BLaER1 treated with 17β-estradiol and CSF1 and Interleukin-3, amounts not matched to agents 10 nM and 100 nM (cell line): ENCODE measurements at regions not wholly inside any gene's neighbourhood (a gene's known extent, or its start where the extent isn't known, plus 50 kb on each side); places are given as distances from the start of the nearest gene placed in this dataset.
"Not testable (repeated sequence)": the region's sequence is repeated elsewhere in the genome, so short reads cannot be mapped to it uniquely, and the experiment has no call there.

Experiments used
- H3K27ac ChIP-seq, 11 experiments: shearing (Covaris generic); formaldehyde crosslinking; 2 replicates each; pipeline ENCODE4 v1.8.1; 2022
- H3K27me3 ChIP-seq, 11 experiments: shearing (Covaris generic); formaldehyde crosslinking; 2 replicates each; pipeline ENCODE4 v1.8.1; 2022
- H3K36me3 ChIP-seq, 11 experiments: shearing (Covaris generic); formaldehyde crosslinking; 2 replicates each; pipeline ENCODE4 v1.8.1; 2022
- H3K4me1 ChIP-seq, 10 experiments: shearing (Covaris generic); formaldehyde crosslinking; 2 replicates each; pipeline ENCODE4 v1.8.1; 2022
- H3K4me2 ChIP-seq, 11 experiments: shearing (Covaris generic); formaldehyde crosslinking; 2 replicates each; pipeline ENCODE4 v1.8.1; 2022
- H3K4me3 ChIP-seq, 10 experiments: shearing (Covaris generic); formaldehyde crosslinking; 2 replicates each; pipeline ENCODE4 v1.8.1; 2022
- H3K9ac ChIP-seq, 11 experiments: shearing (Covaris generic); formaldehyde crosslinking; 2 replicates each; pipeline ENCODE4 v1.8.1; 2022
- H3K9me3 ChIP-seq, 11 experiments: shearing (Covaris generic); formaldehyde crosslinking; replicated peaks in 1 of 11; 2 replicates each; pipeline ENCODE4 v1.8.1; 2022
- H4K20me1 ChIP-seq, 11 experiments: shearing (Covaris generic); formaldehyde crosslinking; 2 replicates each; pipeline ENCODE4 v1.8.1; 2022
- Cebpa-rat ChIP-seq, 11 experiments: shearing (Covaris generic); IDR thresholded peaks; 2 replicates each; pipeline ENCODE4 v1.8.1; 2022

GRCh38 chr16:86734543-86735460 lies 156.5 kb downstream of the FOXL1 start:
- no peak for TF ChIP-seq Cebpa-rat (IDR thresholded peaks at IDR 0.05)
- peaks cover 0 to 5% (median 0%) of the 10 kb centered on the region in 11 experiments; a peak in 3 of 22 replicates for H3K27me3 ChIP-seq
- H3K36me3 ChIP-seq: no peaks in the 10 kb centered on the region
- H4K20me1 ChIP-seq: no peaks in the 10 kb centered on the region
- no peak overlapping the region for H3K4me3 ChIP-seq
- peaks cover 0 to 23% (median 9%) of the 10 kb centered on the region in 10 experiments; a peak in 15 of 20 replicates for H3K4me1 ChIP-seq
- H3K9ac ChIP-seq: no peak overlapping the region
- no peak overlapping the region for H3K27ac ChIP-seq
- H3K9me3 ChIP-seq: no peaks in the 10 kb centered on the region
- peak overlapping the region in 1 of 11 experiments; percentile 4; a peak in 1 of 22 replicates for H3K4me2 ChIP-seq

DNA sequence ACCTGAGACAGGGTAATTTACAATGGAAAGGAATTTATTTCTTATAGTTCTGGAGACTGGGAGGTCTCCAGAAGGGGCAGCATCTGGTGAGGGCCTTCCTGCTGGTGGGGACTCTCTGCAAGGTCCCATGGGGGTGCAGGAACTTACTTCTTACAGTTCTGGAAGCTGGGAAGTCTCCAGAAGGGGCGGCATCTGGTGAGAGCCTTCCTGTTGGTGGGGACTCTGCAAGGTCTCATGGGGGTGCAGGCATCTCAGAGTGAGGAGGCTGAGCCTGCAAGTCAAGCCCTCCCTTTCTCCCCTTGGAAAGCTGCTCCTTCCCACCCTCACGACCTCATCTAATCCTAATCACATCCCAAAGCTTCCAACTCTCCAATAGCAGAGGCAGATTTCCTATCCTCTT lies 157.4 kb downstream of the FOXL1 start:
- no peaks in the 10 kb centered on the region for H3K9me3 ChIP-seq
- H3K4me3 ChIP-seq: no peak overlapping the region
- H4K20me1 ChIP-seq: no peaks in the 10 kb centered on the region
- H3K4me1 ChIP-seq: peaks cover 3 to 28% (median 19%) of the 10 kb centered on the region in 10 experiments
- TF ChIP-seq Cebpa-rat (IDR thresholded peaks at IDR 0.05): no peak
- no peaks in the 10 kb centered on the region; a peak in 2 of 22 replicates for H3K27me3 ChIP-seq
- no peaks in the 10 kb centered on the region for H3K36me3 ChIP-seq
- H3K9ac ChIP-seq: no peak overlapping the region
- H3K4me2 ChIP-seq: peak overlapping the region in 5 of 11 experiments; percentile 7 to 32 (median 22); a peak in 4 of 22 replicates
- H3K27ac ChIP-seq: no peak overlapping the region

DNA sequence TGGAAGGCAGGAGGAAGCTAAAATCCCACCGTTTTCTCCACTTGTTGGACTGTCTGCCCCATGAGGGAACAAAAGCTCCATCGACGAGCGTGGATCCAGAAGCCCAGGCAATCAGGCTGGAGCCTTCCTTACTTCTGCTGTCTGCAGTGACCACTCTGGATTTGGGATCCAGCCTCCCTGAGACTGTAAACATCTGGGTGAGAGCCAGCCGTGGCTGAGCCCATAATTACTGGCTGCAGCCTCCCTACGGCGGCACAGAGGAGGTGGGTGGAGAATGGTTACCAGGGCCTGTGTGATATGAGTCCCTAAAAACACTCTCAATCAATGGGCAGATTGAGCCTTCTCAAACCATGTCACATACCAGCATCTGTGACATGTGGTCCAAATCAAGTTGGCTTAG lies 158.2 kb downstream of the FOXL1 start:
- Histone ChIP-seq H3K36me3 (no peaks in the 10 kb centered on the region), H3K4me3 (no peak overlapping the region), H3K9me3 (no peaks in the 10 kb centered on the region), H3K27me3 (no peaks in the 10 kb centered on the region; a peak in 1 of 22 replicates), H3K4me1 (peaks cover 11 to 34% (median 26%) of the 10 kb centered on the region in 10 experiments), H4K20me1 (no peaks in the 10 kb centered on the region), H3K9ac (no peak overlapping the region), H3K4me2 (no peak overlapping the region), H3K27ac (no peak overlapping the region)
- TF ChIP-seq Cebpa-rat (IDR thresholded peaks at IDR 0.05): no peak

DNA sequence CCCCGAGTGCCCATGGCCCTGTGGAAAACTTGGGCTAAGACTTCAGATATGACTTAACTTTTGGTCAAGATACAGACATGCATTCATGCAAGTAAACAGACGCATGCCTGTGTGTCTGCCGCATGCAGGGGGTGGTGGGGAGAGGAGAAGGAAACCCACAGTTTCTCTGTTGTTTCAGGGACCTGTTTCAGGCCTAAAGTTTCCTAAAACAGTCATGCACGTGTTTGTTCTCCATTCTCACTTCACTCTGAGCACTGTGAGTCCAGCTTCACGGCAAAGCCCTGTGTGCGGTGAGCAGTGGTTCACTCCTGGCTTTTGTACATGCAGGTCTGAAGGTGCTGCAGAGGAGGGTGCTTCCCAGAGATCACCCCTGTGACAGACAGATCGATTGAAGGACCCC lies 158.7 kb downstream of the FOXL1 start:
- H3K36me3 ChIP-seq: no peaks in the 10 kb centered on the region
- H3K4me3 ChIP-seq: no peak overlapping the region
- no peak overlapping the region for H3K9ac ChIP-seq
- no peak overlapping the region for H3K4me2 ChIP-seq
- no peaks in the 10 kb centered on the region for H4K20me1 ChIP-seq
- H3K27ac ChIP-seq: no peak overlapping the region
- H3K9me3 ChIP-seq: no peaks in the 10 kb centered on the region
- H3K27me3 ChIP-seq: no peaks in the 10 kb centered on the region
- peaks cover 14 to 37% (median 29%) of the 10 kb centered on the region in 10 experiments for H3K4me1 ChIP-seq
- TF ChIP-seq Cebpa-rat (IDR thresholded peaks at IDR 0.05): no peak

DNA sequence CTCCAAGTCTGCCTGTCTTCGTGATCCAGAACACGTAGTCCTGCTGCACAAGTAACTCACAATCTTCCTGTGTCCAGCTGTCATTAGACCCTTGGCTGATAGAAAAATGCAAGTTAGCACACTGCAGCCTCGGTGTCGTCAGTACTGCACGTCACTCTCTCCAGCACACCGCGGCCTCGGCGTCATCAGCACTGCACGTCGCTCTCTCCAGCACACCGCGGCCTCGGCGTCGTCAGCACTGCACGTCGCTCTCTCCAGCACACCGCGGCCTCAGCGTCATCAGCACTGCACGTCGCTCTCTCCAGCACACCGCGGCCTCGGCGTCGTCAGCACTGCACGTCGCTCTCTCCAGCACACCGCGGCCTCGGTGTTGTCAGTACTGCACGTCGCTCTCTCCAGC lies 160.0 kb downstream of the FOXL1 start:
- H3K27ac ChIP-seq: not testable (repeated sequence)

DNA sequence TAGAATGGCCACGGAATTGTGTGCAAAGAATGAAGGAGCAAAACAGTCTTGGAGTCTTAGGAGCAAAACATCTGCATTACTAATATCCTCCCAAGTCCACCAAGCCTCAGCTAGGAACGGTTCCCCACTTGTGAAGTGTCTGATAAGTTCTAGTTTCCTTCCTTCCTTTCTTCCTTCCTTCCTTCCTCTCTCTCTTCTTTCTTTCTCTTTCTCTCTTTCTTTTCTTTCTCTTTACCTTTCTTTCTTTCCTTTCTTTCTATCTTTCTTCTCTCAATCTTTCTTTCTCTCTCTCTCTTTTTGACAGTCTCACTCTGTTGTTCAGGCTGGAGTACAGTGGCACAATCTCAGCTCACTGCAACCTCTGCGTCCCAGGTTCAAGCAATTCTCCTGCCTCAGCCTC lies 160.8 kb downstream of the FOXL1 start:
- no peaks in the 10 kb centered on the region for H3K36me3 ChIP-seq
- peaks cover 14 to 37% (median 29%) of the 10 kb centered on the region in 10 experiments for H3K4me1 ChIP-seq
- no peaks in the 10 kb centered on the region for H3K27me3 ChIP-seq
- no peak for TF ChIP-seq Cebpa-rat (IDR thresholded peaks at IDR 0.05)
- H3K9me3 ChIP-seq: no peaks in the 10 kb centered on the region
- no peak overlapping the region for H3K27ac ChIP-seq
- H3K4me2 ChIP-seq: peak overlapping the region in 8 of 11 experiments; percentile 0 to 85 (median 72); a peak in 12 of 22 replicates
- no peak overlapping the region for H3K9ac ChIP-seq
- no peaks in the 10 kb centered on the region for H4K20me1 ChIP-seq
- H3K4me3 ChIP-seq: no peak overlapping the region

More for the DNA sequence above, 160.0 kb downstream of the FOXL1 start:
- H4K20me1 ChIP-seq, H3K9me3 ChIP-seq, H3K9ac ChIP-seq, H3K36me3 ChIP-seq, H3K27me3 ChIP-seq, H3K4me2 ChIP-seq, H3K4me3 ChIP-seq: not testable (repeated sequence)
- H3K4me1 ChIP-seq: peaks cover 14 to 37% (median 29%) of the 10 kb centered on the region in 10 experiments

DNA sequence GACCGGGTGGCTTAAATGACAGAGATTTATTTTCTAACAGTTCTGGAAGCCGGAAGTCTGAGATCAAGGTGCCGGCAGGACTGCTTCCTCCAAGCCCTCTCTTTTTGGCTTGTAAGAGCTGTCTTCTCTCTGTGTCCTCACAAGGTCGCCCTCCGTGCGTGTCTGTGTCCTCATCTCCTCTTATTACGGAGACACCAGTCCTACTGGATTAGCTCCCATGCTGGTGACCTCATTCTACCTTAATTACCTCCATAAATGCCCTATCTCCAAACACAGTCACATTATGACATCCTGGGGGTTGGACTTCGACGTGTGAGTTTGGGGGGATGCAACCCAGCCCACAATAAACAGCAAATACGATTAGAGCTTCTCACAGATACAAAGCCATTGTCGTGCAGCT lies 161.5 kb downstream of the FOXL1 start:
- Histone ChIP-seq H4K20me1 (no peaks in the 10 kb centered on the region), H3K4me3 (no peak overlapping the region), H3K4me2 (peak overlapping the region in 8 of 11 experiments; percentile 0 to 85 (median 72); a peak in 14 of 22 replicates), H3K9ac (no peak overlapping the region), H3K27me3 (no peaks in the 10 kb centered on the region), H3K27ac (no peak overlapping the region), H3K36me3 (no peaks in the 10 kb centered on the region), H3K4me1 (peaks cover 14 to 35% (median 29%) of the 10 kb centered on the region in 10 experiments), H3K9me3 (no peaks in the 10 kb centered on the region)
- TF ChIP-seq Cebpa-rat (IDR thresholded peaks at IDR 0.05): no peak

- Histone ChIP-seq H3K27me3 (no peaks in the 10 kb centered on the region), H3K9ac (no peak overlapping the region), H3K27ac (no peak overlapping the region), H3K4me2 (peak overlapping the region; percentile 46 to 94 (median 85); a peak in 19 of 22 replicates), H3K4me1 (peaks cover 14 to 33% (median 29%) of the 10 kb centered on the region in 10 experiments), H3K36me3 (no peaks in the 10 kb centered on the region), H4K20me1 (no peaks in the 10 kb centered on the region), H3K4me3 (no peak overlapping the region), H3K9me3 (no peaks in the 10 kb centered on the region)
- no peak for TF ChIP-seq Cebpa-rat (IDR thresholded peaks at IDR 0.05)
Observed at GRCh38 chr16:86740298-86740697, 161.9 kb downstream of the FOXL1 start.

- Histone ChIP-seq H3K36me3 (no peaks in the 10 kb centered on the region), H4K20me1 (no peaks in the 10 kb centered on the region), H3K4me2 (peak overlapping the region; percentile 46 to 94 (median 85)), H3K9ac (peak overlapping the region in 8 of 11 experiments; percentile 29 to 63 (median 49); a peak in 16 of 22 replicates), H3K4me3 (peak overlapping the region in 4 of 10 experiments; percentile 34 to 54 (median 42); a peak in 8 of 20 replicates), H3K27ac (peak overlapping the region in 6 of 11 experiments; percentile 15 to 56 (median 32); a peak in 6 of 22 replicates), H3K4me1 (peaks cover 14 to 31% (median 29%) of the 10 kb centered on the region in 10 experiments), H3K27me3 (no peaks in the 10 kb centered on the region), H3K9me3 (no peaks in the 10 kb centered on the region)
- no peak for TF ChIP-seq Cebpa-rat (IDR thresholded peaks at IDR 0.05)
Observed at GRCh38 chr16:86740906-86741799, 162.8 kb downstream of the FOXL1 start.
